Ectodermal cell (in vitro differentiated cells): ENCODE measurements at regions not wholly inside any gene's neighbourhood (a gene's known extent, or its start where the extent isn't known, plus 50 kb on each side); places are given as distances from the start of the nearest gene placed in this dataset.
"Not testable (repeated sequence)": the region's sequence is repeated elsewhere in the genome, so short reads cannot be mapped to it uniquely, and the experiment has no call there.

Source experiments
- H3K27ac ChIP-seq: 2 replicates; pipeline ENCODE4 v1.7.0; 2013; ENCODE audit warnings: mild to moderate bottlenecking, low read depth, low read length; ENCODE audit not compliant: insufficient read depth, poor library complexity, severe bottlenecking
- H3K27me3 ChIP-seq: 2 replicates; pipeline ENCODE4 v1.7.0; 2013; ENCODE audit warnings: mild to moderate bottlenecking, low read length; ENCODE audit not compliant: insufficient read depth, control insufficient read depth, poor library complexity, severe bottlenecking
- H3K36me3 ChIP-seq: one replicate; pipeline ENCODE4 v1.7.0; 2013; ENCODE audit warnings: low read length; ENCODE audit not compliant: control insufficient read depth, insufficient read depth
- H3K4me1 ChIP-seq: one replicate; pipeline ENCODE4 v1.7.0; 2013; ENCODE audit warnings: low read length; ENCODE audit not compliant: control insufficient read depth, insufficient read depth
- H3K4me3 ChIP-seq: 2 replicates; pipeline ENCODE4 v1.7.0; 2013; ENCODE audit warnings: low read depth, low read length, control low read depth; ENCODE audit not compliant: insufficient read depth
- H3K9me3 ChIP-seq: 2 replicates; pipeline ENCODE4 v1.7.0; 2013; ENCODE audit warnings: mild to moderate bottlenecking, low read length, moderate library complexity; ENCODE audit not compliant: control insufficient read depth
- WGBS, 2 experiments: methylation state at CpG; one replicate each; pipeline ENCODE4 v1.1.7; 2013; ENCODE audit warnings: missing lambda C conversion rate in 2 of 2; 5-methylcytosine and 5-hydroxymethylcytosine counted together

- Histone ChIP-seq H3K36me3 (no peaks in the 10 kb centered on the region), H3K27me3 (no peaks in the 10 kb centered on the region), H3K27ac (no peak overlapping the region), H3K9me3 (no peaks in the 10 kb centered on the region), H3K4me1 (no peaks in the 10 kb centered on the region), H3K4me3 (no peak overlapping the region)
- WGBS, 2 experiments, result 89 to 90% methylated on average over 4 to 5 of the region's 5 CpGs
These were observed 671.4 kb downstream of the RFPL4B start for GRCh38 chr6:113018351-113019151.

GRCh38 chr6:113019176-113019575 lies 672.0 kb downstream of the RFPL4B start:
- no peaks in the 10 kb centered on the region for H3K9me3 ChIP-seq
- H3K27ac ChIP-seq, result no peak overlapping the region
- no peaks in the 10 kb centered on the region for H3K36me3 ChIP-seq
- H3K4me1 ChIP-seq, result no peaks in the 10 kb centered on the region
- no peak overlapping the region for H3K4me3 ChIP-seq
- 91 to 96% methylated on average over 3 of the region's 3 CpGs for WGBS, 2 experiments
- no peaks in the 10 kb centered on the region for H3K27me3 ChIP-seq

- Histone ChIP-seq H3K36me3 (no peaks in the 10 kb centered on the region), H3K27ac (no peak overlapping the region), H3K4me1 (no peaks in the 10 kb centered on the region), H3K27me3 (no peaks in the 10 kb centered on the region), H3K9me3 (no peaks in the 10 kb centered on the region), H3K4me3 (no peak overlapping the region)
- 97 to 100% methylated on average over 1 of the region's 1 CpG for WGBS, 2 experiments
These were observed 680.6 kb downstream of the RFPL4B start for GRCh38 chr6:113027780-113028179.

DNA sequence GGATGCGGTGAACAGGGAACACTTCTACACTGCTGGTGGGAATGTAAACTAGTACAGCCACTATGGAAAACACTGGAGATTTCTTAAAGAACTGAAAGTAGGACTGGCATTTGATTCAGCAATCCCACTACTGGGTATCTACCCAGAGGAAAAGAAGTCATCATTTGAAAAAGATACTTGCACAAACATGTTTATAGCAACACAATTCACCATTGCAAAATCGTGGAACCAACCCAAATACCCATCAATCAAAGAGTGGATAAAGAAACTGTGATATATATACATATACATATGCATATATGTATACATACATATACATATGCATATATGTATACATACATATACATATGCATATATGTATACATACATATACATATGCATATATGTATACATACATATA lies 682.0 kb downstream of the RFPL4B start:
- H3K4me1 ChIP-seq, H3K4me3 ChIP-seq, H3K27me3 ChIP-seq, H3K9me3 ChIP-seq, H3K36me3 ChIP-seq, H3K27ac ChIP-seq: not testable (repeated sequence)
- WGBS, 2 experiments, result 100% methylated on average over 1 of the region's 2 CpGs

- Histone ChIP-seq H3K36me3 (no peaks in the 10 kb centered on the region), H3K27me3 (no peaks in the 10 kb centered on the region), H3K4me3 (no peak overlapping the region), H3K4me1 (no peaks in the 10 kb centered on the region), H3K9me3 (no peaks in the 10 kb centered on the region), H3K27ac (no peak overlapping the region)
- 69 to 72% methylated on average over 3 of the region's 3 CpGs for WGBS, 2 experiments
These were observed 684.6 kb downstream of the RFPL4B start for GRCh38 chr6:113031591-113032238.

- no peaks in the 10 kb centered on the region for H3K27me3 ChIP-seq
- no peaks in the 10 kb centered on the region for H3K9me3 ChIP-seq
- no peaks in the 10 kb centered on the region for H3K36me3 ChIP-seq
- H3K4me3 ChIP-seq, result no peak overlapping the region
- WGBS, 2 experiments, result 94 to 100% methylated on average over 1 of the region's 1 CpG
- H3K27ac ChIP-seq, result no peak overlapping the region
- no peaks in the 10 kb centered on the region for H3K4me1 ChIP-seq
These were observed 691.9 kb downstream of the RFPL4B start for GRCh38 chr6:113039005-113039404.

DNA sequence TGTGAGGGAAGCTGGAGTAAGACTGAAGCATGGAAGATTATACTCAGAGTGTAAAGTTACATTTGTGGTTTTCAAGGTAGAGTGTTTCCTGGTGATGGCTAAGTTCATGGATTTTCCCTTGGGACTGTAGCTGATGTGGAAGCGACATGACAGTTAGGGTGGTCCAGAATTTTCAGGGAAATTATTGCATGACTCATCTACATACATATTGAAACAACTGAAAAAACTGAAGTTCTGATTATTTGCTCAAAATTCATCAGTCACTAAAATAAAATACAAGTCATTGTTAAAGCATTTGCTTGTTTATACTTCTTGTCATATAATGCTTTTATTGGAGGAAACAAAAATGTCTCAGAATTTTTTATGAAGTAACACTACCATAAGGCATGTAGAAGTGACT lies 700.0 kb downstream of the RFPL4B start:
- Histone ChIP-seq H3K36me3 (no peaks in the 10 kb centered on the region), H3K4me3 (no peak overlapping the region), H3K4me1 (peaks cover 25% of the 10 kb centered on the region), H3K9me3 (no peaks in the 10 kb centered on the region), H3K27me3 (no peaks in the 10 kb centered on the region), H3K27ac (no peak overlapping the region)
- 80% methylated on average over 1 of the region's 1 CpG; no CpG with 5 or more reads in 1 of the 2 experiments for WGBS, 2 experiments

DNA sequence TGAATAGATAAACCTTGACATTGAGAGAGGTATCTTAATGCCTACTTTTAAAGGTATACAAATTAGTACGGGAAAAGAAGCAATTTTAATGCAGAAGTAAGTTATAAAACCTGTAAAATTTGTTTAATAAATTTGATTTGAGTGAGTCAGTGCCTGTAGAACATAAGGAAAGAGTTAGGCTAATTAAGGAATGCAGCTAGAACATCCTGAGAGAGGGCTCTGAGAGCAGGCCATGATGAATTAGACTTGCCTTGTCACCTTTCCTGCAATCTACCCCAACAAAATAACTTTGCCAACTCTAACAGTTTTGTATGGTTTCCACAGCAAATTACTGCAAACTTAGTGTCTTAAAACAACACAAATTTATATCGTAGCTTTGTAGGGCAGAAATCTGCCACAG lies 700.8 kb downstream of the RFPL4B start:
- Histone ChIP-seq H3K36me3 (no peaks in the 10 kb centered on the region), H3K9me3 (no peaks in the 10 kb centered on the region), H3K27ac (no peak overlapping the region), H3K27me3 (no peaks in the 10 kb centered on the region), H3K4me1 (peaks cover 25% of the 10 kb centered on the region), H3K4me3 (no peak overlapping the region)
- 93 to 98% methylated on average over 2 of the region's 2 CpGs for WGBS, 2 experiments

DNA sequence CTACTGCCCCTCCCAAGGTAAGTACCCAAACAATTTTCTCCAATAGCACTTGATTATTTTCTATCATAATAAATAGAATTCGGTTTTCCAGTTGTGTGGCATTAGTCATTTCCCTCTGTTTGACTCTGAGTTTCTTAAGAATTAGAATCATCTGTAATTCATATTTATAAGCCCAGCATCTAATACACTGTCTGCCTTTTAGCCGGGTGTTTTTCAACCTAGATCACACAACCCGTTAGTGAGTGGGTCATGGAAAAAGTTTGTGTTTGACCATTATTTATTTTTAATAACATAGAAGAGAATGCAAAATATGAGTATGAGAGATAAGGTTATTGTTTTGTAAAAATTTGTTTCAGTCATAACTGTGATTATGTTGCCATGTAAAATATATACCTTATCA lies 701.6 kb downstream of the RFPL4B start:
- H3K9me3 ChIP-seq, result no peaks in the 10 kb centered on the region
- 86% methylated on average over 2 of the region's 3 CpGs; no CpG with 5 or more reads in 1 of the 2 experiments for WGBS, 2 experiments

DNA sequence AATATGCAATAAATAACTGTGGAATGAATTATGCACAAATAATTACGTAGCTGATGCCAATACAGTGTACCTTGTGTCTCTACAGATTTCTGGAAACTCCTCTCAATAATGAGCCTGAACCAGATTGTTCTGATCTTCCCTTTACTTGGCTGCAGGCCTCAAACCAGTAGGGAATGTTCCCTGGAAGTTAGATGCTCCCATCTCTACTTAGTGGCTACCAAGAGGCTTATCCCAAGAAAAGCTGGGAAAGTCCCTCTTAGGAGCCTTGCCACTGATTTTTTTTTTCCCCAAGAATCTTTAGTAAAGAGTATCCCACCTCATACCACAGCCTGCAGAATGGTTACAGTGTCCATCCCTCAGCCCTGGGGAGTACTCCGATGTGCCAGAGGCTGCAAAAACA lies 702.1 kb downstream of the RFPL4B start:
- Histone ChIP-seq H3K27ac (no peak overlapping the region), H3K9me3 (no peaks in the 10 kb centered on the region), H3K27me3 (no peaks in the 10 kb centered on the region), H3K4me1 (peaks cover 25% of the 10 kb centered on the region), H3K4me3 (no peak overlapping the region), H3K36me3 (no peaks in the 10 kb centered on the region)
- 91% methylated on average over 2 of the region's 2 CpGs for WGBS, 2 experiments

More for the DNA sequence above, 701.6 kb downstream of the RFPL4B start:
- Histone ChIP-seq H3K36me3 (no peaks in the 10 kb centered on the region), H3K4me1 (peaks cover 25% of the 10 kb centered on the region), H3K4me3 (no peak overlapping the region), H3K27ac (no peak overlapping the region), H3K27me3 (no peaks in the 10 kb centered on the region)
